ENCODE measurements at regions not wholly inside any gene's neighbourhood (a gene's known extent, or its start where the extent isn't known, plus 50 kb on each side); places are given as distances from the start of the nearest gene placed in this dataset.
"Not testable (repeated sequence)": the region's sequence is repeated elsewhere in the genome, so short reads cannot be mapped to it uniquely, and the experiment has no call there.

- DNase-seq (ENCODE audit: low read depth), result no peak
- H3K4me3 ChIP-seq (ENCODE audit: low read length), result no peak overlapping the region
- TF ChIP-seq CTCF (conservative IDR thresholded peaks at IDR 0.05; ENCODE audit: low read length), result no peak
These were observed 190.1 kb upstream of the ZNF217 start for GRCh38 chr20:53783768-53784167.

- H3K4me3 ChIP-seq (ENCODE audit: low read length), result no peak overlapping the region
- DNase-seq (ENCODE audit: low read depth), result no peak
- no peak for TF ChIP-seq CTCF (conservative IDR thresholded peaks at IDR 0.05; ENCODE audit: low read length)
These were observed 189.1 kb upstream of the ZNF217 start for GRCh38 chr20:53782612-53783246.

GRCh38 chr20:53779822-53780221, 186.2 kb upstream of the ZNF217 start:
- DNase-seq (ENCODE audit: low read depth), result no peak
- TF ChIP-seq CTCF (conservative IDR thresholded peaks at IDR 0.05; ENCODE audit: low read length), result no peak
- no peak overlapping the region for H3K4me3 ChIP-seq (ENCODE audit: low read length)

- DNase-seq (ENCODE audit: low read depth), result no peak
- no peak for TF ChIP-seq CTCF (conservative IDR thresholded peaks at IDR 0.05; ENCODE audit: low read length)
- H3K4me3 ChIP-seq (ENCODE audit: low read length), result no peak overlapping the region
These were observed 185.1 kb upstream of the ZNF217 start for GRCh38 chr20:53778736-53779135.

- TF ChIP-seq CTCF (conservative IDR thresholded peaks at IDR 0.05; ENCODE audit: low read length), result no peak
- H3K4me3 ChIP-seq (ENCODE audit: low read length), result no peak overlapping the region
- no peak for DNase-seq (ENCODE audit: low read depth)
These were observed 184.4 kb upstream of the ZNF217 start for GRCh38 chr20:53778041-53778516.

- not testable (repeated sequence) for DNase-seq (ENCODE audit: low read depth); H3K4me3 ChIP-seq (ENCODE audit: low read length)
These were observed 183.8 kb upstream of the ZNF217 start for GRCh38 chr20:53777402-53777801.

- DNase-seq (ENCODE audit: low read depth), result no peak
- no peak overlapping the region for H3K4me3 ChIP-seq (ENCODE audit: low read length)
- TF ChIP-seq CTCF (conservative IDR thresholded peaks at IDR 0.05; ENCODE audit: low read length), result no peak
These were observed 183.2 kb upstream of the ZNF217 start for GRCh38 chr20:53776858-53777257.
